GM12874 (cell line): ENCODE measurements at regions not wholly inside any gene's neighbourhood (a gene's known extent, or its start where the extent isn't known, plus 50 kb on each side); places are given as distances from the start of the nearest gene placed in this dataset.

Source experiments
- CTCF ChIP-seq: IDR thresholded peaks from 2 replicates; pipeline ENCODE4 v1.5.1; 2011; ENCODE audit warnings: low read depth, mild to moderate bottlenecking, control low read depth, low read length, moderate library complexity; ENCODE audit not compliant: insufficient read depth

DNA sequence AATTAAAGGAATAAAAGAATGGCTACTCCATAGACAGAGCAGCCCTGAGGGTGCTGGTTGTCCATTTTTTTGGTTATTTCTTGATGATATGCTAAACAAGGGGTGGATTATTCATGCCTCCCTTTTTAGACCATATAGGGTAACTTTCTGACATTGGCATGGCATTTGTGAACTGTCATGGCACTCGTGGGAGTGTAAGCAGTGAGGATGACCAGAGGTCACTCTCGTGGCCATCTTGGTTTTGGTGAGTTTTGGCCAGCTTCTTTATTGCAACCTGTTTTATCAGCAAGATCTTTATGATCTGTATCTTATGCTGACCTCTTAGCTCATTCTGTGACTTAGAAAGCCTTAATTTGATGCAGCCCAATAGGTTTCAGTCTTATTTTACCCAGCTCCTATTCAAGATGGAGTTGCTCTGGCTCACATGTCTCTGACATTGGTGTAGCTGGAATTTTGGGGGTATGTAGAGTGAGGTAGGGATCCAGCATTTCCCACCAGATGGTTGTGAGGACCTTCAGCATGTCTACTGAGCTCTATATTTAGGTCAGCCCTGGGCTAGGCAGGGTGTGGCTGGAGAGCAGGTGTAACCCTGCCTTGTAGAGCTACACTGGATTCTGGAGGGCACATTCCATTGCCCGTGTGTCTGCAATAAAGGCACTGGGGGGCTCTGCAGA lies 103.5 kb upstream of the SLC38A2 start:
- TF ChIP-seq CTCF = no peak

- no peak for TF ChIP-seq CTCF
Measured at GRCh38 chr12:46473634-46474329, 101.2 kb upstream of the SLC38A2 start.

DNA sequence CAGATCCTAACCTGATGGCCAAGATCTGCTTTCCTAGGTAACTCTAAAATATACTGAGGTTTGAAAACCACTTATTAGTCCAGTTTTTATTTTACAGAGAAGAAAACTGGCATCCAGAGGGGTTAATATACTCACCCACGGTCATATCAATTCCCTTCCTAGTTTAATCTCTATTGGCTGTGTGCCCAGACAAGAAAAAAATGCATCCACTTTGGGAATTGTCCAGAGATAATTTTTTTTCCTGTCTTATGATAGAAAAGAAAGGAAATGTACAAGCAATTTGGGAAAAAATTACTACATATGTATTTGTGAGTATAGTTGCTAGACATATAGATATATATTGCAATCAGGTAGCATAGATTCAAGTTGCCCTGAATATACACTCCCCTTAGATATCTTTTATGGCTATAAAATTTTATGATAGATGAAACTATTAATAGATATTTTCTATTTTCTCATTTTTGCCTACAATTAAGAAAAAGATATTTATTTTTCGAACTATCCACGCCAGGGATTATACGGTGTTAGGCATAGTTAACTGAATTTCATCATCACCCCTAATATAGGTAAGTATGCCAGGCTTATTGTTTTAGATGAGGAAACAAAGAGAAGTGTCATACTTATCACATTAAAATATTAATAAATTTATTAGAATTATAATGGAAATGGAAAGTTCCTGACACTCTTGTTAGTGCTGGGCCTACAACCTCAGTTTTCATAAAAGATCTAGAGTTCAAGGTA lies 100.5 kb upstream of the SLC38A2 start:
- TF ChIP-seq CTCF = no peak

DNA sequence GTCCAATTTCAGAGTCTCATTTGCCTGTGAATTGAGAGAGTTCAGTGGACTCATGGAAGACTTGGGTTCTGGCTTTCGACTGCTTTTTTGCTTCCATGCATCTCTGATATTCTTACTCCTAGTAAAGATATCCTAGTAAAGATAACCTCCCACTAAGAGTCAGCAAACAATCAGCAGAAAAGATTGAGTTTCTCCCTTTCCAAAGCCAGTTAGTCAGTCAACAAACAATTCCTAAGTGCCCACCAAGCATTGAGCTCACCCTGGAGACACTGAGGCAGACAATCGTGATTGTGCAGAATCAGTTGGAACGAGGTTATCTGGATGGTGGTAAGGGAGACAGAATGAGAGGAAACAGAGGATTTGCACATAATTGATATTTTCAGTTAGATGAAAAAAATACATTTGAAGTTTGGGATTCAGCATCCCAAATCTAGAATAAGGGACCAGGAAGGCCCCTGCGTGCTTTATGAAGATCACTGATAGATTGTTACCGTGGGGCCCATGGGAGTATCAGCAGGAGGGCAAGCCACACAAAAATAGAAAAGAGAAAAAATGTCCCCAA lies 99.7 kb upstream of the SLC38A2 start:
- no peak for TF ChIP-seq CTCF

GRCh38 chr12:46471404-46471803 lies 98.8 kb upstream of the SLC38A2 start:
- no peak for TF ChIP-seq CTCF

DNA sequence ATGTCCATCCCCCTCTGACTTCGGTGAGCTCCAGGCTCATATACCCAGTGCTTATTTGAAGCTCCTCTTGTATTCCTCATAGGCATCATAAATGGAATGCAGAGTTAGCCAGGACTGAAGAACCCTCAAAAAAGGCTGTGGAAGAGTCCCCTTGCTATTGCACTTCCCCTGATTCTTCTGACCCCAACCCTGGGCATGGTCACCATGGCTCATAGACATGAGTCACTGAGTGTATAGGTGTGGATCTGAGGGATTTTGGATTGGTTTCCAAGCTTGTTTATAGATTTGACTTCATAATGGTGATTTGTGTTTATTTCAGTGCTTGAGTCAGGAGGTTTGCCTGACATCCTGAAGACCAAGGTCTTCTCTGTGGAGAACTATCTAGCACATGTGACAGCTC lies 98.4 kb upstream of the SLC38A2 start:
- TF ChIP-seq CTCF = no peak

DNA sequence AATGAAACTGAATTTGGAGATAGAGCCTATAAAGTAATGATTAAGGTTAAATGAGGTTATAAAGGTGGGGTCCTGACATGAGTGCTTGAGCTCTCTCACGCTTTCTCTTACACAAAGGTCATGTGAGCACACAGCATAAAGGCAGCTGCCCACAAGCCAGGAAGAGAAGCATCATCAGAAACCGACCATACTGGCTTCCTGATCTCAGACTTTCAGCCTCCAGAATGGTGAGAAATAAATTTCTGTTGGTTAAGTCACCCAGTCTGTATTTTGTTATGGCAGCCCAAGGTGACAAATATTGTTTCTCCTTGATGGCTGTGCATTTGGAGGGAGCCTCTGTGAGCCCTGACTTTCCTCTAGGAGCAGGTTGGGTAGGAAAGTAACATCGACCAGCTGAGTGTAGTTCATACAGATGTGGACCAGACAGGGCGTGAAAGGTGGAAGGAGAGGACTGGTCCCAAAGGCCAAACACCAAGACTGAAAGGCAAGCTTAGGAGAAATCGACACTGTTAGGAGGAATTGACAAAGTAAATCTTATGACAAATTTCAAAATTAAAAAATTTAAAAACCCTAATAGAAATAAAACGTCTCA lies 97.6 kb upstream of the SLC38A2 start:
- TF ChIP-seq CTCF = no peak
